ENCODE measurements at regions not wholly inside any gene's neighbourhood (a gene's known extent, or its start where the extent isn't known, plus 50 kb on each side); places are given as distances from the start of the nearest gene placed in this dataset.
"Not testable (repeated sequence)": the region's sequence is repeated elsewhere in the genome, so short reads cannot be mapped to it uniquely, and the experiment has no call there.

DNA sequence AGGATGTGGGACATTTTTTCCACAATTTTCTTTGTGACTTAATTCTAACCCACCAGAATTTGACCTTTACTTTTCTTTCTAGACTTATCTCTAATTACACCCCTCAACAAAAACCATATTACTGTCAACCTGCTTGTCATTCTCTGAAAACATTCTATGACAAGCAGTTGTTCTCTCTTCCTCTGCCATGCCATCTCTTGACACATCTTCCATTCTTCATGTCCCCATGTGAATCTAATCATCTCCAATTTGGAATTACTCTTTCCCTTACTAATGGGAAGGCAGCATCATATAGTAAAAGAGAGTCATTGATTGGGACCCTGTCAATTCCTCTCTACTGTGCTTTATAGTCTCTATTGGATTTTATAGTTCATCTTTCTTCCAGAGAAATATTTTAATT, 61.3 kb upstream of the P2RY1 start:
- no peaks in the 10 kb centered on the region for H3K9me3 ChIP-seq
- no peak for DNase-seq
- H3K4me1 ChIP-seq, result no peaks in the 10 kb centered on the region
- no peaks in the 10 kb centered on the region for H3K27me3 ChIP-seq
- TF ChIP-seq CTCF (IDR thresholded peaks at IDR 0.05; ENCODE audit: low read depth, low read length), result no peak
- H3K36me3 ChIP-seq, result no peaks in the 10 kb centered on the region
- no peak overlapping the region for H3K4me3 ChIP-seq (ENCODE audit: low read depth, low read length)

GRCh38 chr3:152774230-152774629, 60.7 kb upstream of the P2RY1 start:
- not testable (repeated sequence) for H3K36me3 ChIP-seq; DNase-seq; H3K27me3 ChIP-seq; H3K4me1 ChIP-seq; H3K9me3 ChIP-seq; H3K4me3 ChIP-seq (ENCODE audit: low read depth, low read length)

DNA sequence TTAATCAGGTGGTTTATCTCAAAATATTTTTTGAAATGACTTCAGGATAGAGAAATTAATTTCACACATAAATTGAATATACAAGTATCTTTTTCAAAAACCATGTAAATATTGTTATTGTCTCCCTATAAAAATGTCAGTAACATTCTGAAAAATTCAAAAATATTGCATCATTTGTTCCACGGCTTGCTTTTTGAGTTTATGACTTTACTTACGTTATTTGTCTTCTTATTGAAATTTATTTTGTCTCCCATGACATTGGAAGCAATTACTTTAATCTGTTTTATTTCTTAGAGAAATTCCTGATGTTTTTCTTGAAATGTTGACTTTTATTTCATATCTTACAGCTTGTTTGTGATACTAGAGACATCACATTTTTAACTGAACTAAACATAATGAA, 56.9 kb upstream of the P2RY1 start:
- no peaks in the 10 kb centered on the region for H3K36me3 ChIP-seq
- no peaks in the 10 kb centered on the region for H3K9me3 ChIP-seq
- TF ChIP-seq CTCF (IDR thresholded peaks at IDR 0.05; ENCODE audit: low read depth, low read length), result no peak
- no peaks in the 10 kb centered on the region for H3K27me3 ChIP-seq
- no peaks in the 10 kb centered on the region for H3K4me1 ChIP-seq
- no peak overlapping the region for H3K4me3 ChIP-seq (ENCODE audit: low read depth, low read length)
- DNase-seq, result no peak

GRCh38 chr3:152779653-152780052, 55.3 kb upstream of the P2RY1 start:
- Histone ChIP-seq H3K4me3 (ENCODE audit: low read depth, low read length) (no peak overlapping the region), H3K27me3 (no peaks in the 10 kb centered on the region), H3K9me3 (no peaks in the 10 kb centered on the region), H3K36me3 (no peaks in the 10 kb centered on the region), H3K4me1 (no peaks in the 10 kb centered on the region)
- no peak for TF ChIP-seq CTCF (IDR thresholded peaks at IDR 0.05; ENCODE audit: low read depth, low read length)
- no peak for DNase-seq

- H3K4me1 ChIP-seq, result no peaks in the 10 kb centered on the region
- H3K27me3 ChIP-seq, result no peaks in the 10 kb centered on the region
- no peaks in the 10 kb centered on the region for H3K36me3 ChIP-seq
- TF ChIP-seq CTCF (IDR thresholded peaks at IDR 0.05; ENCODE audit: low read depth, low read length), result no peak
- DNase-seq, result no peak
- no peak overlapping the region for H3K4me3 ChIP-seq (ENCODE audit: low read depth, low read length)
- H3K9me3 ChIP-seq, result no peaks in the 10 kb centered on the region
Measured at GRCh38 chr3:152780553-152780952, 54.4 kb upstream of the P2RY1 start.

- TF ChIP-seq CTCF (IDR thresholded peaks at IDR 0.05; ENCODE audit: low read depth, low read length), result no peak
- Histone ChIP-seq H3K9me3 (no peaks in the 10 kb centered on the region), H3K4me1 (no peaks in the 10 kb centered on the region), H3K4me3 (ENCODE audit: low read depth, low read length) (no peak overlapping the region), H3K27me3 (no peaks in the 10 kb centered on the region), H3K36me3 (no peaks in the 10 kb centered on the region)
- no peak for DNase-seq
Measured at GRCh38 chr3:152785051-152785450, 49.9 kb upstream of the P2RY1 start.
